Activated CD4-positive, alpha-beta T cell treated with anti-CD3 and anti-CD28 coated beads for 1 hour (primary cell): ENCODE measurements at regions not wholly inside any gene's neighbourhood (a gene's known extent, or its start where the extent isn't known, plus 50 kb on each side); places are given as distances from the start of the nearest gene placed in this dataset.
A peak's percentile ranks its signal among the peaks of the same experiment; 100 is the strongest.
"Not testable (repeated sequence)": the region's sequence is repeated elsewhere in the genome, so short reads cannot be mapped to it uniquely, and the experiment has no call there.

Experiments
- DNase-seq: peaks from one replicate; pipeline ENCODE4 v3.0.0-alpha.2; 2020

GRCh38 chr6:137395316-137395715, 98.9 kb downstream of the OLIG3 start:
- DNase-seq, result no peak

- no peak for DNase-seq
These were observed 103.0 kb downstream of the OLIG3 start for GRCh38 chr6:137391061-137391814.

GRCh38 chr6:137390334-137390733, 103.9 kb downstream of the OLIG3 start:
- no peak for DNase-seq

GRCh38 chr6:137389150-137389704, 105.0 kb downstream of the OLIG3 start:
- DNase-seq, result peak; percentile 33

GRCh38 chr6:137387096-137387764, 107.0 kb downstream of the OLIG3 start:
- no peak for DNase-seq

GRCh38 chr6:137383287-137383686, 110.9 kb downstream of the OLIG3 start:
- not testable (repeated sequence) for DNase-seq

GRCh38 chr6:137378090-137378369, 116.2 kb downstream of the OLIG3 start:
- no peak for DNase-seq

GRCh38 chr6:137373296-137373695, 120.9 kb downstream of the OLIG3 start:
- DNase-seq, result no peak

- DNase-seq, result no peak
These were observed 121.7 kb downstream of the OLIG3 start for GRCh38 chr6:137372532-137372931.

- DNase-seq, result no peak
These were observed 122.6 kb downstream of the OLIG3 start for GRCh38 chr6:137371634-137372016.

GRCh38 chr6:137370871-137371633, 123.1 kb downstream of the OLIG3 start:
- DNase-seq, result no peak

GRCh38 chr6:137369136-137369535, 125.1 kb downstream of the OLIG3 start:
- DNase-seq, result no peak

- no peak for DNase-seq
These were observed 128.3 kb downstream of the OLIG3 start for GRCh38 chr6:137365707-137366437.

GRCh38 chr6:137363805-137364138, 130.4 kb downstream of the OLIG3 start:
- no peak for DNase-seq

- no peak for DNase-seq
These were observed 131.1 kb downstream of the OLIG3 start for GRCh38 chr6:137362878-137363804.

GRCh38 chr6:137361701-137362100, 132.5 kb downstream of the OLIG3 start:
- DNase-seq, result no peak

GRCh38 chr6:137358273-137358672, 135.9 kb downstream of the OLIG3 start:
- DNase-seq, result no peak

- no peak for DNase-seq
These were observed 136.3 kb downstream of the OLIG3 start for GRCh38 chr6:137357948-137358266.

GRCh38 chr6:137357263-137357947, 136.8 kb downstream of the OLIG3 start:
- no peak for DNase-seq

GRCh38 chr6:137353842-137354397, 134.7 kb upstream of the IFNGR1 start:
- no peak for DNase-seq

GRCh38 chr6:137353346-137353745, 134.2 kb upstream of the IFNGR1 start:
- no peak for DNase-seq
